GM12878 (cell line): ENCODE measurements at regions not wholly inside any gene's neighbourhood (a gene's known extent, or its start where the extent isn't known, plus 50 kb on each side); places are given as distances from the start of the nearest gene placed in this dataset.
"Not testable (repeated sequence)": the region's sequence is repeated elsewhere in the genome, so short reads cannot be mapped to it uniquely, and the experiment has no call there.

ENCODE experiments used
- ATAC-seq: fragments of 200-7000 bp; cut with Tn5 transposase; 3 replicates; pipeline ENCODE4 v1.9.1; 2020; ENCODE audit warnings: mild to moderate bottlenecking, moderate library complexity
- BruUV-seq: library from RNA; stranded (reverse); fragments of 400-500 nt; replicated peaks from 2 replicates; lab custom pipeline; 2021; lab: Mats Ljungman, UMichigan
- CTCF ChIA-PET: fragments of 300-600 bp; sonication (Branson Sonifier 250); formaldehyde crosslinking; extraction: SDS; loops from one replicate; lab custom pipeline; 2021; ENCODE audit warnings: inconsistent platforms; lab: Yijun Ruan, JAX
- POLR2A ChIA-PET: fragments of 350-600 bp; formaldehyde crosslinking; extraction: SDS; loops from one replicate; lab custom pipeline; 2021; ENCODE audit warnings: inconsistent platforms; lab: Charles Lee
- RAD21 ChIA-PET: fragments of 300-600 bp; sonication (Branson Sonifier 250); formaldehyde crosslinking; loops from one replicate; lab custom pipeline; 2023; ENCODE audit warnings: antibody characterized with exemption; ENCODE audit not compliant: unreplicated experiment; lab: Charles Lee
- SMC1A ChIA-PET: fragments of 300-600 bp; sonication (Branson Sonifier 250); formaldehyde crosslinking; loops from one replicate; lab custom pipeline; 2023; ENCODE audit not compliant: unreplicated experiment, uncharacterized antibody; lab: Charles Lee
- DNase-seq: peaks from one replicate; pipeline ENCODE4 v3.0.0-alpha.2; 2011; ENCODE audit warnings: low read depth, low spot score
- FAIRE-seq: peaks from 3 replicates; lab custom pipeline; 2011; peaks lifted over from hg19 to GRCh38; lab: Jason Lieb, UNC
- H2AFZ ChIP-seq: 2 replicates; pipeline ENCODE4 v1.6.0; 2011; ENCODE audit warnings: low read depth, low read length, control low read depth; ENCODE audit not compliant: control insufficient read depth
- H3K27ac ChIP-seq: 2 replicates; pipeline ENCODE4 v1.5.1; 2011; ENCODE audit warnings: control low read depth; ENCODE audit not compliant: control insufficient read depth, insufficient read depth
- H3K27me3 ChIP-seq, 2 experiments: replicated peaks in 1 of 2; 2 replicates each; pipeline versions ENCODE4 v1.6.0 to v1.6.1; 2011; ENCODE audit warnings: low read length in 1 of 2; ENCODE audit not compliant: control insufficient read depth in 2 of 2, insufficient read depth in 2 of 2
- H3K36me3 ChIP-seq, 2 experiments: 2 replicates each; pipeline ENCODE4 v1.5.1; 2011; ENCODE audit warnings: low read length in 1 of 2; ENCODE audit not compliant: control insufficient read depth in 2 of 2, insufficient read depth in 2 of 2
- H3K4me1 ChIP-seq: 2 replicates; pipeline ENCODE4 v1.6.1; 2011; ENCODE audit warnings: mild to moderate bottlenecking, low read length, moderate library complexity, mixed read lengths; ENCODE audit not compliant: control insufficient read depth, insufficient read depth
- H3K4me2 ChIP-seq: 2 replicates; pipeline ENCODE4 v1.6.0; 2011; ENCODE audit warnings: control low read depth; ENCODE audit not compliant: control insufficient read depth, insufficient read depth
- H3K4me3 ChIP-seq: fragments of 200-600 bp; sonication (generic); 2 replicates; pipeline ENCODE4 v1.5.1; 2016
- H3K79me2 ChIP-seq: 2 replicates; pipeline ENCODE4 v1.6.0; 2011; ENCODE audit warnings: low read length; ENCODE audit not compliant: control insufficient read depth, insufficient read depth
- H3K9ac ChIP-seq: 2 replicates; pipeline ENCODE4 v1.8.0; 2011; ENCODE audit warnings: low read length, control low read depth, mixed read lengths; ENCODE audit not compliant: control insufficient read depth, insufficient read depth
- H3K9me3 ChIP-seq: replicated peaks from 3 replicates; pipeline ENCODE4 v1.5.1; 2011; ENCODE audit warnings: mild to moderate bottlenecking, low read length; ENCODE audit not compliant: control insufficient read depth, insufficient read depth
- H4K20me1 ChIP-seq: 2 replicates; pipeline ENCODE4 v1.6.0; 2011; ENCODE audit not compliant: control insufficient read depth, insufficient read depth
- EGR1 ChIP-seq, 2 experiments: IDR thresholded peaks; 1 replicate in 1 of 2; 2 replicates in 1 of 2; pipeline ENCODE4 v1.6.1; 2011 to 2012; ENCODE audit warnings: low read depth in 2 of 2, low read length in 2 of 2, borderline replicate concordance in 1 of 2, mild to moderate bottlenecking in 1 of 2, moderate library complexity in 1 of 2
- EP300 ChIP-seq, 2 experiments: fragments of 150-350 bp in 1 of 2; IDR thresholded peaks; 2 replicates each; pipeline ENCODE4 v1.6.1; 2011 to 2012; ENCODE audit warnings: low read depth in 2 of 2, low read length in 2 of 2, borderline replicate concordance in 1 of 2, improper control_type of control experiment in 1 of 2, inconsistent platforms in 1 of 2; ENCODE audit not compliant: control insufficient read depth in 1 of 2
- IRF4 ChIP-seq: IDR thresholded peaks from 2 replicates; pipeline ENCODE4 v1.6.1; 2011; ENCODE audit warnings: low read depth, low read length
- LARP7 ChIP-seq: fragments of 450-650 bp; IDR thresholded peaks from 2 replicates; pipeline ENCODE4 v1.6.1; 2017; ENCODE audit warnings: mild to moderate bottlenecking
- MEF2B ChIP-seq: fragments of 450-650 bp; IDR thresholded peaks from 2 replicates; pipeline ENCODE4 v1.6.1; 2018; ENCODE audit warnings: mild to moderate bottlenecking, moderate library complexity; ENCODE audit not compliant: partially characterized antibody, poor library complexity, severe bottlenecking
- RELA ChIP-seq: fragments of 450-650 bp; IDR thresholded peaks from 2 replicates; pipeline ENCODE4 v1.8.0; 2014; ENCODE audit warnings: borderline replicate concordance; ENCODE audit not compliant: partially characterized antibody
- SIX5 ChIP-seq: IDR thresholded peaks from 2 replicates; pipeline ENCODE4 v1.6.1; 2011; ENCODE audit warnings: mild to moderate bottlenecking, low read depth, low read length, moderate library complexity; ENCODE audit not compliant: severe bottlenecking
- TCF3 ChIP-seq: IDR thresholded peaks from 2 replicates; pipeline ENCODE4 v1.6.1; 2012; ENCODE audit warnings: low read depth, mild to moderate bottlenecking, low read length, borderline replicate concordance; ENCODE audit not compliant: insufficient read depth
- ZNF622 ChIP-seq: fragments of 450-650 bp; IDR thresholded peaks from 2 replicates; pipeline ENCODE4 v1.6.1; 2017; ENCODE audit warnings: mild to moderate bottlenecking, inconsistent platforms
- WGBS: methylation state at CpG from one replicate; pipeline ENCODE4 v1.1.6; 2016; ENCODE audit warnings: low lambda C conversion rate; ENCODE audit not compliant: insufficient replicate concordance, insufficient coverage; ENCODE audit errors: missing lambda C conversion rate; 5-methylcytosine and 5-hydroxymethylcytosine counted together
- in situ Hi-C: fragments of 300-500 bp; cut with MboI; formaldehyde crosslinking; loops from 9 replicates; pipeline ENCODE4 v1.14.3; 2018; ENCODE audit warnings: mixed read lengths
- intact Hi-C: fragments of 100-400 bp; cut with micrococcal nuclease; formaldehyde crosslinking; loops from one replicate; pipeline ENCODE4 v1.14.2; 2022; ENCODE audit not compliant: unreplicated experiment
- TF ChIP-seq, protein P1 (sequence below): fragments of 450-650 bp; IDR thresholded peaks from 2 replicates; pipeline ENCODE4 v1.6.1; 2016; ENCODE audit warnings: mild to moderate bottlenecking, moderate library complexity, borderline replicate concordance
- TF ChIP-seq, protein P2 (sequence below): fragments of 450-650 bp; IDR thresholded peaks from 2 replicates; pipeline ENCODE4 v1.6.1; 2016; ENCODE audit warnings: mild to moderate bottlenecking

- H3K4me1 ChIP-seq: no peaks in the 10 kb centered on the region
- ChIA-PET SMC1A (no interaction called here), POLR2A (no interaction called here), RAD21 (no interaction called here), CTCF (no interaction called here)
- ATAC-seq (no peak), DNase-seq (no peak), FAIRE-seq (no peak)
- H2AFZ ChIP-seq: no peak overlapping the region
- no peaks in the 10 kb centered on the region for H3K79me2 ChIP-seq
- in situ Hi-C loops: no loop called here
- no peak overlapping the region for H3K9ac ChIP-seq
- no peaks in the 10 kb centered on the region for H3K36me3 ChIP-seq
- H4K20me1 ChIP-seq: no peaks in the 10 kb centered on the region; the same call in 1 of the 2 replicates
- no peak overlapping the region for H3K4me3 ChIP-seq
- TF ChIP-seq TCF3: no peak
- TF ChIP-seq ZNF622: no peak
- no peak for TF ChIP-seq IRF4
- TF ChIP-seq MEF2B: no peak
- TF ChIP-seq, protein P1, sequence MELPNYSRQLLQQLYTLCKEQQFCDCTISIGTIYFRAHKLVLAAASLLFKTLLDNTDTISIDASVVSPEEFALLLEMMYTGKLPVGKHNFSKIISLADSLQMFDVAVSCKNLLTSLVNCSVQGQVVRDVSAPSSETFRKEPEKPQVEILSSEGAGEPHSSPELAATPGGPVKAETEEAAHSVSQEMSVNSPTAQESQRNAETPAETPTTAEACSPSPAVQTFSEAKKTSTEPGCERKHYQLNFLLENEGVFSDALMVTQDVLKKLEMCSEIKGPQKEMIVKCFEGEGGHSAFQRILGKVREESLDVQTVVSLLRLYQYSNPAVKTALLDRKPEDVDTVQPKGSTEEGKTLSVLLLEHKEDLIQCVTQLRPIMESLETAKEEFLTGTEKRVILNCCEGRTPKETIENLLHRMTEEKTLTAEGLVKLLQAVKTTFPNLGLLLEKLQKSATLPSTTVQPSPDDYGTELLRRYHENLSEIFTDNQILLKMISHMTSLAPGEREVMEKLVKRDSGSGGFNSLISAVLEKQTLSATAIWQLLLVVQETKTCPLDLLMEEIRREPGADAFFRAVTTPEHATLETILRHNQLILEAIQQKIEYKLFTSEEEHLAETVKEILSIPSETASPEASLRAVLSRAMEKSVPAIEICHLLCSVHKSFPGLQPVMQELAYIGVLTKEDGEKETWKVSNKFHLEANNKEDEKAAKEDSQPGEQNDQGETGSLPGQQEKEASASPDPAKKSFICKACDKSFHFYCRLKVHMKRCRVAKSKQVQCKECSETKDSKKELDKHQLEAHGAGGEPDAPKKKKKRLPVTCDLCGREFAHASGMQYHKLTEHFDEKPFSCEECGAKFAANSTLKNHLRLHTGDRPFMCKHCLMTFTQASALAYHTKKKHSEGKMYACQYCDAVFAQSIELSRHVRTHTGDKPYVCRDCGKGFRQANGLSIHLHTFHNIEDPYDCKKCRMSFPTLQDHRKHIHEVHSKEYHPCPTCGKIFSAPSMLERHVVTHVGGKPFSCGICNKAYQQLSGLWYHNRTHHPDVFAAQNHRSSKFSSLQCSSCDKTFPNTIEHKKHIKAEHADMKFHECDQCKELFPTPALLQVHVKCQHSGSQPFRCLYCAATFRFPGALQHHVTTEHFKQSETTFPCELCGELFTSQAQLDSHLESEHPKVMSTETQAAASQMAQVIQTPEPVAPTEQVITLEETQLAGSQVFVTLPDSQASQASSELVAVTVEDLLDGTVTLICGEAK: no peak
- TF ChIP-seq, protein P2, sequence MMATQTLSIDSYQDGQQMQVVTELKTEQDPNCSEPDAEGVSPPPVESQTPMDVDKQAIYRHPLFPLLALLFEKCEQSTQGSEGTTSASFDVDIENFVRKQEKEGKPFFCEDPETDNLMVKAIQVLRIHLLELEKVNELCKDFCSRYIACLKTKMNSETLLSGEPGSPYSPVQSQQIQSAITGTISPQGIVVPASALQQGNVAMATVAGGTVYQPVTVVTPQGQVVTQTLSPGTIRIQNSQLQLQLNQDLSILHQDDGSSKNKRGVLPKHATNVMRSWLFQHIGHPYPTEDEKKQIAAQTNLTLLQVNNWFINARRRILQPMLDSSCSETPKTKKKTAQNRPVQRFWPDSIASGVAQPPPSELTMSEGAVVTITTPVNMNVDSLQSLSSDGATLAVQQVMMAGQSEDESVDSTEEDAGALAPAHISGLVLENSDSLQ: no peak
- TF ChIP-seq EGR1 (IDR thresholded peaks at IDR 0.05; ENCODE audit: borderline replicate concordance in 1 of 2, low read depth in 2 of 2, low read length in 2 of 2): no peak
- TF ChIP-seq SIX5: no peak
- TF ChIP-seq RELA: no peak
- no peak for TF ChIP-seq LARP7
- TF ChIP-seq EP300 (IDR thresholded peaks at IDR 0.05; ENCODE audit: borderline replicate concordance in 1 of 2, control insufficient read depth in 1 of 2, low read depth in 2 of 2, low read length in 2 of 2): no peak
- no peak overlapping the region for H3K4me2 ChIP-seq
- H3K9me3 ChIP-seq: no peaks in the 10 kb centered on the region
- H3K27me3 ChIP-seq: no peaks in the 10 kb centered on the region
- BruUV-seq: no TSS peak
- no peak overlapping the region for H3K27ac ChIP-seq
- intact Hi-C loops: no loop called here
These were observed 75.1 kb upstream of the COG2 start for GRCh38 chr1:230567221-230567575.

DNA sequence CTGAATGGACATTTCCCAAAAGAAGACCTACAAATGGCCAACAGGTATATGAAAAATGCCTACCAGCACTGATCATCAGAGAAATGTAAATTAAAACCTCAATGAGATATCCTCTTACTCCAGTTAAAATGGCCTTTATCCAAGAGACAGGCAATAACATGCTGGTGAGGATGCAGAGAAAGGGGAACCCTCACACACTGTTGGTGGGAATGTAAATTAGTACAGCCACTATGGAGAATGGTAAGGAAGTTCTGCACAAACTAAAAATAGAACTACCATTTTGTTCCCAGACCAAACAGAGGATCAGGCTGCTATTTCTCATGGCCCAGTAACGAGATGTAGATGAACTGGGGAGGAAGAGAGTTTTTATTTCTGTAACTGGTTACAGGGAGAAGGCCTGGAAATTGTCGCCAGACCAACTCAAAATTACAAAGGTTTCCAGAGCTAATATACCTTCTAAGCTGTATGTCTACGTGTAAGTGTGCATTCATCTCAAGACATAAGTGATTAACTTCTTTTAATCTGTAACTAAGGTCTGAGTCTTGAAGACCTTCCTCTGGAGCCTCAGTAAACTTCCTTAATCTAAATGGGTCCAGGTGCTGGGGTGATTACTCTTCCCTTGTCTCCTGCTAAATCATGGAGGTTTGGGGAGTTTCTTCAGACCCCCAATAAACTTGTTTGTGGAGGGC lies 75.6 kb upstream of the COG2 start:
- ChIA-PET SMC1A (interaction anchor here (0.8 kb wide), 1 partner anchor 25 kb away, joined by 3 read pairs; no protein-coding TSS in a partner anchor), CTCF (interaction anchor here (0.6 kb wide), 1 partner anchor 26 kb away, joined by 3 read pairs; no protein-coding TSS in a partner anchor)
- FAIRE-seq, H3K36me3 ChIP-seq, H3K27me3 ChIP-seq, RAD21 ChIA-PET, BruUV-seq, H3K27ac ChIP-seq, H3K4me3 ChIP-seq, H3K4me1 ChIP-seq, in situ Hi-C loops, POLR2A ChIA-PET, H3K4me2 ChIP-seq, DNase-seq, H3K79me2 ChIP-seq, H3K9me3 ChIP-seq, H3K9ac ChIP-seq, intact Hi-C loops, H2AFZ ChIP-seq, ATAC-seq, H4K20me1 ChIP-seq: not testable (repeated sequence)
- 35% methylated on average over 3 of the region's 3 CpGs for WGBS
